DMS114 treated with DMSO at 0.1 percent for 48 hours (cell line): ENCODE measurements at regions not wholly inside any gene's neighbourhood (a gene's known extent, or its start where the extent isn't known, plus 50 kb on each side); places are given as distances from the start of the nearest gene placed in this dataset.
"Not testable (repeated sequence)": the region's sequence is repeated elsewhere in the genome, so short reads cannot be mapped to it uniquely, and the experiment has no call there.

ENCODE experiments used
- DNase-seq: peaks from one replicate; lab custom pipeline; 2025; ENCODE audit not compliant: unreplicated experiment; lab: John Stamatoyannopoulos, UW

DNA sequence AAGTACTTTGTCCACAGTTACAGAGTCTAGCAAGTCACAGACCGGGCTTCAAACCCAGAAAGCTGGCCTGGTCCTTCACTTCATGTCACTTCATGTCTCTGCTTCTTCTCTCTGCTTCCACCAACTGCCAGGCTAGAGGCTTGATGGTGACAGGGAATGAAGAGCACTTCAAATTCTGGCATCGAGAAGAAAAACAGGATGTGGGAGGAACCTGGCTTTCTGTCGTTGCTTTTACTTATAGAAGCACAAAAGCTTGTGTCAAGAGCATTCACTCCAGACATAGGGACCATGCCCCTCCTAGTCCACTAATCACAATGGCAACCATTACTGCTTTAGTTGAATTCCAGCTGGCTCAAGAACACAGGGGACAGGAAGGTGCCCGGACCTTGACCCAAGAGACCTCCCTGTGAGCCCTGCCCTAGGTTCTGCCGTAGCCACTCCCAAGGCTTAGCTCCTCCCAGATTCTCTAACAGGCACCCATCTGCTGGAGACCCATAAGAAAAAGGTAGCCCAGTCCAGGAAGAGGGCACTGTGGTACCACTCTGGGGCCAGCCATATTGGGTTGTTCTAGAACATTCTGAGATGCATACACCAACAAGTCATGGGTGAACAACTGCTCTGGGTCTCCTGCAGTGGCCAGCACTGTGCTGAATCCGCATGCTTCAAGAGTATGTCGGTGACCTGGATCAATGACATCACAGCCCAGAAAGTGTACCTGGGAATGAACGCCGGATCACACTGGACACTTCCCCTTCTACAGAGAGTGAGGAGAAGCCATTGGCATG, 181.8 kb downstream of the C16orf95 start:
- no peak for DNase-seq

DNA sequence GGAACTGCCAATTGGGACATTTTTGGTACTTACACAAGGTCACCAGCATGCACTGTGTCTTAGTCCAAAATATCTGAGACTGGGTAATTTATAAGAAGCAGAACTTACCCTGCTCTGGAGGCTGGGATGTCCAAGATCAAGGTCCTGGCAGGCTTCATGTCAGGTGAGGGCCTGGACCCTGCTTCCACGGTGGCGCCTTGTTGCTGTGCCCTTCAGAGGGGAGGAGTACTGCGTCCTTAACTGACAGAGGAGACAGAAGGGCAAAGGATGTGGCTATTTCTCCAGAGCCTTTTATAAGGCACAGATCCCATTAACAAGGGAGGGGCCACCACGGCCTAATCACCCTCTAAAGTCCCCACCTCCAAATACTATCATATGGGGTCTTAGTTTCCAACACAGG, 178.9 kb downstream of the C16orf95 start:
- DNase-seq: no peak

DNA sequence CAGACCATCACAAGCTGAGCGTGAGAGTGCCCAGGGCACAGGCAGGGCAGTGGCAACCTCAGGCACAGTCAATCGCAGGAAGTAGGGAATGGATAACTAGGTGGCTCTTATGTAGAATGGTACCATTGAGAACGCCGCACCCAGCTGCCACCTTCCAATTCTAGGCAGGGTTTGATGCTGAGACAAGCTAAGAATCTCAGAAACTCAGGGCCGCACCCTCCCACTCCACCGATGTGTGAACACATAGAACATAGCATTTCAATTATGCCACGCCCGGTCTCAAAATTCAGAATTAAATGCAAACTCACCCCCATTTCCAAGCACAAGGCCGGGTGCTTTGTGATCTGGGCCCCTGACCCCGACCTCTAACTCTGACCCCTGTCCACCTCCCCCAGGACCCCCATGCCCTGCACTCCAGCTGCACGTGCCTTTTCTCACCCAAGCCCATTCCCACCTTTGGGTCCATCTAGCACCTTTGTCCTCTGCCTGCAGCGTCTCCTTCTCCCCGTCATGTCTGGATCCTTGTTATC, 178.4 kb downstream of the C16orf95 start:
- no peak for DNase-seq

DNA sequence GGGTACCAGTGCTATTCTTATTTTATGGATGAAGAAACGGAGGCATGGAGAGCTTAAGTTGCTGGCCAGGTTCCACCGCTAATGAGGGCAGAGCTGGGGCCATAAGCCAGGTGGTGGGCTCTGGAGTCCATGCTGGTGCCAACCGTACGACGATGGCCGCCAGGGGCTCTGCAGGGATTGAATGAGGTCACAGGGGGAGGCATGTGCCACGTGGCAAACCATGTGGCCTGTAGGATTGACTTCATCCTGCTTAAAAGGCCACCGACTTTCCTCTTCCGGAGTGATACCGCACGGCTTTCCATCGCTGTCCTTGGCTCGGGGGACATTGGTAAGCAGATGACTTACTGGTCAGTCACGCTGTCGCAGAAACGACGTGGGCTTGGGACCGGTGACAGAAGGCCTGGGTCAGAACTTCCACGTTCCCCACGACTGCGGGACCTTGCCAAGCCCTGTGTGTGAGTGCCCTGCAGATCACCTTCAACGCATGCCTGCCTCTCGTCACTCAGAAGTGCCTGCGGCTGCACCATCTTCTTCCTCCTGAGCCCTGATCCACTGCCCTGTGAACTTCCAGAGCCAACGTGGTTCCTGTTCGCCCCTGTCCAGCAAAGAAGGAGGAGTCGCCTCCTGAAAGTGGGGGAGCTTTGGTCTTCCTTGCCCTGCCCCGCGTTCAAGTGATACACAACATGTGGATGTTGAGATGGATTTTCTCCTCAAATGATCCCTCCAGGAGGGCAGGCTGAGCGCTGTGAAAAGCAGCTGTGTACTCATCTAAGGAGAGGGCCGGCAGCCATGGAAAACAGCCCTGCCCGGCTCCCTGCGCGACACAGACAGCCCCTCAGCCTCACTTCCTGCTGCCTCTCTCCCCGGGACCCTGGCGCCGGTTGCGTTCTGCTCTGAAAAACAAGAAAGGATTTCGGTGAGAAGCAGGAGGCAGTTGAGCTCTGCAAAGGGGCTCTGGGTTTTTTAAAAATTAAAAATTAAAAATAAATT, 176.7 kb downstream of the C16orf95 start:
- DNase-seq: no peak

DNA sequence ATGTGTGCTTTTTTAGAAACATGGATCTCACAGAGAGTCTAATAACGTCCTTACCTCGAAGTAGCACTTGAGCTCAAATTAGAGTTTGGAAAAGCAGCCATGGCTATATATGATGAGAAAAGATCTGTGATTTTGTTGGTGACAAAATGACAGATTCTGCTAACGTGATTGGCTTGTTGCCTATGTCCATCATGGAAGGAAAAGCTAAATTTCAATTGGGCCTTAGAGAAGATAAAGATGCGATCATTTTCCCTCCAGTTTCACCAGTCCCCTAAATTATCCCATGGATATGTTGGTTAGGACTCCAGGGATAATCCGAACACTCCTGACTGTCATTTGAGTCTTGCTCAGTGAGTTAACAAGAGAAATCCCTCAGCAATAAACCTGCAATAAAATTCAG, 175.8 kb downstream of the C16orf95 start:
- no peak for DNase-seq

DNA sequence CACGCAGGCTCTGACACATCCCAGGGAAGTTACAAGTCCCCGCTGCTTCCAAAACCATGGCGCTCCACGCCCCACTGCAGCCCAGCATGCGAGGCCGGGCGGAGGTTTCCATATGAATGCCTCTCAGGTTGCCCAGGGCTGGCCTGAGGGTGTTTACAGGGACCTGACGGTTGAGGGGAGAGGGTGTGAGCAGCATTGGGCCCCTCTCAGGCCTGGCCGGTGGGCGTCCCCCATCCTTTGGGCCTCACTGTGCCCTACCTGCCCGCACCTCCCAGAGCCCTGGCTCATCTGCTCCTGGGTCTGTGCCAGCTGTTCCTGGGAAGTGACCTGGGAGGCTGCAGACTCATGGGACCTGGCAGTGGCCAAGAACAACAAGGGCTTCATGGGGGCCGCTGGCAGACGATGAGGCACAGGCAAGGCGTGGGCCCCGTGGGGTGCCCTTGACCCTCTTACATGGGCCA, 173.5 kb downstream of the C16orf95 start:
- no peak for DNase-seq

DNA sequence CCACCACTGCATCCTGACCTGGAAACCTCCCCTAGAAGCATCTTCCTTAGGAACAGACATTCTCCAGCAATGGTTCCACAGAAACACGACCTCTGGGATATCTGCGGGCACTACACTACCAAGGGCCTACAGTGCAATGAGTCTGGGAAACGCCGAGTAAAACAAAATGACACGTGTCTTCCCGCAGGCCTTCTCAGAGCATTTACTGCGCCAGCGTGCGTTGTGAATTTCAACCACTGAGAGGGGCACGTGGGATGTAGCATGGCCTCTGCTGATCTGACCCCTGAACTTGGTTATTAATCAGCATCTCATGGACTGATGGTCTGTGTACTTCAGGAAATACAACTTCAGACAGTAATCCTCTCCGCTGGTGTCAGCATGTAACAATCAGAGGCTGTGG, 173.0 kb downstream of the C16orf95 start:
- no peak for DNase-seq

DNA sequence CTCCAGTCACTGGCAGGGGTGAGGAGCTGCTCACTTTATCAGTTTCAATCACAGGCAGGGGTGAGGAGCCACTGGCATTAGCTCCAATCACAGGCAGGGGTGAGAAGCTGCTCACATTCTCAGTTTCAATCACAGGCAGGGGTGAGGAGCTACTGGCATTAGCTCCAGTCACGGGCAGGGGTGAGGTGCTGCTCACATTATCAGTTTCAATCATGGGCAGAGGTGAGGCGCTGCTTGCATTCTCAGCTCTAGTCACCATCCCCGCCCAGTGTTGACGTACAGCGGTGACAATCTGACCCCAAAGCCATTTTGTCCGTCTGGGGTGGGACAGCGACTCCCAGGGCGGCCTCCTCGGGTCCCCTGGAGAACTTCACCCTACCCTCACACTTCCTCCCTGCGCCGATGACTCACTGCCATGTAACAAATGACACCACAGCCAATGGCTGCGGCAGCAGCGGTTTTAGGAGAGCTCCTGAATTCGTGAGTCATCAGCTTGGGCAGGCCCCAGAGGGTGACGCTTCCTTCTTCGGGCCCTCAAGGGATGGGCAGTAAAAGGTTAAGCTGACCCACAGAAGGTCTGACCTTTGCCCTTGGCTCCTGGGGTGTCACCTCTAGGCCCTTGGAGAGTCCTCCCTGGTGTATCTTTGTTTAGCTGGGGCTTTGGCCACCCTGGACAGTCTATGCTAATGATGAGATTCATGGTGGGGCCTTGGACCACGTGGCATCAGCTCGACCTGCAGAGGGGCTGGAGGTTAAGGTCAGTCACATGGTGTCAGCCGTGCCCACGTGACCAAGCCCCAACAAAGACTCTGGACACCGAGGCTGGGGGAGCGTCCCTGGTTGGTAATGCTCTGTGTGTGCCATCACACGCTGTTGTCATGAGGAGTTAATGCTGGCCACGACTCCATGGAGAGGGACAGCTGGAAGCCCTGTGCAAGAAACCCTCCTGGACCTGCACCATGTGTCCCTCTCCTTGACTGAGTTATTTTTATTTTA, 171.7 kb downstream of the C16orf95 start:
- no peak for DNase-seq

DNA sequence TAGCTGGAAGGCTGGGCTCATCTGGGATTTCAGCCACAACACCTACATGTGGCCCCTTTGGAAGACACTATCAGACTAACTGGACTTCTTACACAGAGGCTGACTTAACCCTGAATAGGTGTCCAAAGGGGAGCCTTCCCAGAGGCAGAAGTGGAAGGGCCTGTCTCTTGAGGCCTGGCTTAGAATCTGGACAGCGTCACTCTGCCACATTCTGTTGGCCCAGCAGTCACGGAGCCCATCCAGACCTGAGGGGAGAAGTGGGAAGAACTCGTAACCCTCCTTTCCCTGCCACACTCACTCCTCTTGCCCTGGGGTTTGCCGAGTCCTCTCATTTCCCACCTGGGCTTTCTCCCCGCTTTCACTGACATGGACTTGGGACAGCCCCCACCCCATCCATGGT, 170.5 kb downstream of the C16orf95 start:
- DNase-seq: no peak

DNA sequence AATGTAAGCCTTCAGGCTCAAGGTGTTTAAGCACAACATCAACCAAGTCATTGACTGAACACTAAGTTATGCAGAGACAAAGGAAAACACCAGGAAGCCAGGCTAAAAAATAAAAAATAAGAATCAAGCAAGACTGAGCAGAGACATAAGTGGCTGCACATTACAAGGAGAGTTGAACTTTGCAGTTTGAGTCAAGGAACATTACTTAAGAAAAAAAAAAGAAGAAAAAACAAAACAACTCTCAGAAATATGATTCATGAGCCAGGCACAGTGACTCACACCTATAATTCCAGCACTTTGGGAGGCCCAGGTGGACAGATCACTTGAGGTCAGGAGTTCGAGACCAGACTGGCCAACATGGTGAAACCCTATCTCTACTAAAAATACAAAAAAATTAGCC, 168.1 kb downstream of the C16orf95 start:
- no peak for DNase-seq

DNA sequence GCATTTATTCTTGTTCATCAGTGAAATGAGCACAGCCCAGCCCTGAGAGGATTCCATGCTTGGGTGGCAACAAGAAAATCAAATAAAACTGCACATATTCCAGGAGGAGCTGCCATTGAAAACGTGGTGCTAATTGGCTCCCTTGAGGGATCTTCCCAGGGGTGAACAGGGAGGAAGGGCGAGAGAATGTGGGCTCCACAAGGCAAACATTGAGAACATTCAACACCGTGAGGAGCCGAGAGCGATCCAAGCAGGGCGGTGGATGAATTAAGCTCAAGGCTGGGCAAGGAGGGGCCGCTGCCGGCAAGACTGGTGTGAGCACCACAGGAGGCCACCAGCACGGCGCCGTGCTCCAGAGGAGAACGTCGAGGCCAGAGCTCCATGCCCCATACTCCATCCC, 166.9 kb downstream of the C16orf95 start:
- DNase-seq: no peak

DNA sequence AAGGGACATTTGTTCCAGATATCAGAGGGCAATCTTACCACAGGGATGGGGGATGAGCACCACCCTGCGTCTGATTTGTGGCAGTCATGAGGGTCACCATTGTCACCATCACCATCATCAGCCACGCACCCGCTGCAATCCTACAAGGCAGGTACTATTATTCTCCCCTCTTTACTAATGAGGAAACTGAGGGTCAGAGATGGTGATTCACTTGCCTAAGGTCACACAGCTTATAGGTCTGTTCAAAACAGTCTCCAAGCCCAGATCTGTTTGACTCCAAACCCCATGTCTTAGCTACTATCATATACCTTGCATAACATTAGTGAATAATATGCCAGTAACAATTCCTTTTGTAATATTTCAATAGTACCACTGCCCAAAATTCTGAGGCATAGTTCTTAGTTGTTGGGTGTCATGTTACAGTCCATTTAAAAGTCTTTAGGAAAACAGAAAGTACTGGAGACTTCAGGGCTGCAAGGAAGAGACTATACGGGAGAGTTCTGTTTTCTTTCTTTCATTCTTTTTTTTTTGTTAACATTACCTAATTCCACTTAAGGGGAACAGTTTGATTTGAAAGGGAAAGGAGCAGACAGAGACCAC, 166.4 kb downstream of the C16orf95 start:
- DNase-seq: no peak

DNA sequence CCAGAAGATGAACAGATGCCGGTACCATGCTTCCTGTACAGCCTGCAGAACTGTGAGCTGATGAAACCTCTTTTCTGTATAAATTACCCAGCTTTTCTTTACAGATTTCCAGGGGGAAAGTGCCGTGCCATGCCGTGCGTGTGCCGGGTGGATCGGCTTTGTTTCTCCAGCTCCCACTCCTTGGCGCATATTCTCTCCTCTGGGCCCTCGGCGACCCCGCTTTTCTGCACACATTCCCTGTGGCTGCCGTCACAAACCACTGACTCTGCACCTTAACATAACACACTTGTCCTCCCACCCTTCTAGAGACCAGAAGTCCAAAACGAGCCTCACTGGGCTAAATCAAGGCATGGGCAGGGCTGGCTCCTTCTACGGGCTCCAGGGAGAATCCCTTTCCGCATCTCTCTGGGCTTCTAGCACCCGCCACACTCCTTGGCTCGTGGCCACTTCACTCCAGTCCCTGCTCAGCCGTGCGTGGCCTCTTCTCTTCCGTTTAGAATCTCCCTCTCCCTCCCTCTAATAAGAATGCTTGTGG, 164.9 kb downstream of the C16orf95 start:
- DNase-seq: no peak

DNA sequence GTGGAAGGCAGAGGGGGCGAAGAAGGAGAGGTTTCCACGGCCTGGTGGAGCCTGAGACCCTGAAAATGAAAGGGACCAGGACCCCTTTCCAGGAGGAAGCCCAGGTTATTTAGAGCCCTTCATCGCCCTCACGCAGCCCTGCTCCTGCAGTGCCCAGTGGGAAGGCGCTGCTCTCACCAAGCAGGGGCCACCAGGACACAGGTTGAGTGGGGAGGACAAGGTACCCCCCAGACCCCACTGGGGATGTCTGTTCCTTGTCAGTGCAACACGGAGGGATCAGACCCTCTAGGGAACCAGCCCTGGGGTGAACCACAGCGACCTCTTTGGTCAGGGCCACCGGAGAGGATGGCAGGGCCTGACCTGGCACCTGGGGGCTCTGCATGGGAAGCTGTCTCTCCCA, 163.9 kb downstream of the C16orf95 start:
- DNase-seq: no peak

DNA sequence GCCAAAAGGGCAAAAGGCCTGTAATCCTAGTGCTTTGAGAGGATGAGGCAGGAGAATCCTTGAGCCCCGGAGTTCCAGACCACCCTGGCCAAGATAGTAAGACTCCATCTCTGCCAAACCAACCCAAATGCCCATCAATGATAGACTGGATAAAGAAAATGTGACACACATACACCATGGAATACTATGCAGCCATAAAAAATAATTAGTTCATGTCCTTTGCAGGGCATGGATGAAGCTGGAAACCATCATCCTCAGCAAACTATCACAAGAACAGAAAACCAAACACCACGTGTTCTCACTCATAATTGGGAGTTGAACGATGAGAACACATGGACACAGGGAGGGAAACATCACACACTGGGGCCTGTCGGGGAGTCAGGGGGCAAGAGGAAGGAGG, 161.9 kb downstream of the C16orf95 start:
- not testable (repeated sequence) for DNase-seq

DNA sequence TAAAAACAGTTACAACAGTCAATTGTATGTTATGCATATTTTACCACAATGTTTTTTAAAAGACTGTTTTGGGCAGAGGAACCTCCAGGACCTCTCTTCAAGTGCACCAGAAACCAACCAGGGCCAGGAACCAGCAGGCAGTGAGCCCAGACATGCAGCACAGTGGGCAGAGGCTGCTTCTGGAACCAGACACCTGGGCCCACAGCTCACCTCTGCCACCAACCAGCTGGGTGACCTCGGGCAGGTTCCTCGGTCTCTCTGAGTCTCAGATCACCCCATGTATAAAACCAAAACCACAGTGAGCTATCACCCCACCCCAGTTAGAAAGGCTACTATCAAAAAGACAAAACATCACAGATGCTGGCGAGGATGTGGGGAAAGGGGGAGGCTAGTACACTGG, 161.0 kb downstream of the C16orf95 start:
- no peak for DNase-seq

DNA sequence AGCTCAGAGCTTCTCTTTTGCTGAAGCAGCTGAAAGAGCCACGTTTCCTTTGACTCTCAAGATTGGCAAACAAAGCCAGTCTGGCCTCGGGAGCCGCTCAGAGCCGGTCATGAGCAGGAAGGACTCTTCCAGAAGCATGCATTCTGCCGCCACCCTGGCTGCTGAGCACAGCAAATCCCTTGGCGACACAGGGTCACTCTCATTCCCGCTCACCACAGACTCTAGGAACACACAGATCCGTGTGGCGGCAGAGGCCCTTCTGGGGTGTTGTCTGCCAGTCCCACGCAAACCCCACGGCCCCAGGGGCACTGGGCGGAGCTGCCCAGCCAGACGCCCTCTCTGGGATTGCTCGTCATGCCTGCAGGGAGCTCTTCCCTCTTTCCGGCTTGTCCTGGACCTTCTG, 157.0 kb downstream of the C16orf95 start:
- DNase-seq: no peak

DNA sequence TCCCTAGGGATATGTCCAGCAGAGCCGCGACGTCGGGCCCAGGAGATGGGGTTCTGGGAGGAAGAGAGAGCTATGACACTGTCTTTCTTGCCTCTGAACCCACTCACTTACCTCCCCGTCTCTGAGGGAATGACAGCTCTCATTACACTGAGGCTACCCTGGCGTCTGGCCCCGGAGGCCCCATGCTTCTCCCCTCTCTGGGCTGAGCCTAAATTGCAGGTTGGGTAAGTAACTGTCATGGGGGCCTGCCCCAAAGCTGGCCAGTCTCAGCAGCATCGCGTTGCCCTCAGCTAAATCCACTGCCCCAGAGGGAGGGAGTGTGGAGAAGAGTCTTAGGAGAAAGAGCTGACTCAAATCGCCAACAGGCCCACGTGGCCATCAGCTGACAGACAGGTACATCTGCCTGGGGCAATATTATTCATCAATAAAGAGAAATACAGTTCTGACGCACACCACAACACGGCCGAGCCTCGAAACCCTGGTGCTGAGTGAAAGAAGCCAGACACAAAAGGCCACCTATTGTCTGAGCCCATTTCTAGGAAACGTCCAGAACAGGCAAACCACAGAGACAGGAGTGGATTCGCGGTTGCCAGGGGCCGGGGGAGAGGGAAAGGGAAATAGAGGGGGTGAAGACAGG, 156.4 kb downstream of the C16orf95 start:
- no peak for DNase-seq

DNA sequence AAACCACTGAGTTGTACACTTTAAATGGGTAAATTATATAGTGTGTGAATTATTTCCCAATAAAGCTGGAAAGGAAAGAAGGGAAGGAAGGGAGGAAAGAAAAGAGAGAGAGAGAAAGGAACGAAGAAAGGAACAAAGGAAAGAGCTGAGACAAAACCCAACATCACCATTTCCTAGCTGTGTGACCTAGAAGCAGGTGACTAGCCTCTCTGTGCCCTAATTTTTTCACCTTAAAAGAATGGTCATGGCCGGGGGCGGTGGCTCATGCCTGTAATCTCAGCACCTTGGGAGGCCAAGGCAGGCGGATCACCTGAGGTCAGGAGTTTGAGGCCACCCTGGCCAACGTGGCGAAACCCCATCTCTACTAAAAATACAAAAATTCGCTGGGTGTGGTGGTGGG, 155.8 kb downstream of the C16orf95 start:
- DNase-seq: not testable (repeated sequence)
